PC-3 (cell line): ENCODE measurements at regions not wholly inside any gene's neighbourhood (a gene's known extent, or its start where the extent isn't known, plus 50 kb on each side); places are given as distances from the start of the nearest gene placed in this dataset.
A peak's percentile ranks its signal among the peaks of the same experiment; 100 is the strongest.
"Not testable (repeated sequence)": the region's sequence is repeated elsewhere in the genome, so short reads cannot be mapped to it uniquely, and the experiment has no call there.

ENCODE experiments used
- ATAC-seq: fragments of 200-7000 bp; cut with Tn5 transposase; 2 replicates; pipeline ENCODE4 v1.9.1; 2020; ENCODE audit warnings: mild to moderate bottlenecking, moderate library complexity
- BruUV-seq: library from RNA; stranded (reverse); fragments of 400-500 nt; replicated peaks from 2 replicates; lab custom pipeline; 2021; lab: Mats Ljungman, UMichigan
- CTCF ChIA-PET: fragments of 300-600 bp; sonication (Branson Sonifier 250); formaldehyde crosslinking; loops from one replicate; lab custom pipeline; 2022; ENCODE audit warnings: antibody characterized with exemption; lab: Charles Lee
- POLR2A ChIA-PET: fragments of 300-600 bp; sonication (Branson Sonifier 250); formaldehyde crosslinking; loops from one replicate; lab custom pipeline; 2022; ENCODE audit warnings: antibody characterized with exemption; ENCODE audit not compliant: unreplicated experiment; lab: Charles Lee
- DNase-seq: peaks from one replicate; pipeline ENCODE4 v3.0.0-alpha.2; 2015
- H2AFZ ChIP-seq: fragments of 300-600 bp; sonication (generic); 2 replicates; pipeline ENCODE4 v1.6.0; 2016; ENCODE audit warnings: antibody characterized with exemption, low read length
- H3F3A ChIP-seq: fragments of 300-600 bp; sonication (generic); one replicate; pipeline ENCODE4 v1.6.0; 2017; ENCODE audit warnings: antibody characterized with exemption, low read length, control low read depth, mild to moderate bottlenecking; ENCODE audit not compliant: unreplicated experiment
- H3K27ac ChIP-seq: fragments of 300-600 bp; sonication (generic); 2 replicates; pipeline ENCODE4 v1.5.1; 2016; ENCODE audit warnings: mild to moderate bottlenecking, low read length
- H3K27me3 ChIP-seq: fragments of 300-600 bp; sonication (generic); 2 replicates; pipeline ENCODE4 v1.6.1; 2016; ENCODE audit warnings: low read length, mixed read lengths
- H3K36me3 ChIP-seq: fragments of 300-600 bp; sonication (generic); 2 replicates; pipeline ENCODE4 v1.6.1; 2016; ENCODE audit warnings: low read depth, mixed run types, low read length, mixed read lengths
- H3K4me1 ChIP-seq: fragments of 300-600 bp; sonication (generic); 2 replicates; pipeline ENCODE4 v1.5.1; 2016; ENCODE audit warnings: low read length; ENCODE audit not compliant: insufficient read depth
- H3K4me2 ChIP-seq: fragments of 300-600 bp; sonication (generic); 2 replicates; pipeline ENCODE4 v1.6.0; 2016; ENCODE audit warnings: low read length
- H3K4me3 ChIP-seq: fragments of 300-600 bp; sonication (generic); 2 replicates; pipeline ENCODE4 v1.5.1; 2016; ENCODE audit warnings: mild to moderate bottlenecking, low read length, mixed read lengths
- H3K79me2 ChIP-seq: fragments of 300-600 bp; sonication (generic); 2 replicates; pipeline ENCODE4 v1.6.1; 2017; ENCODE audit warnings: low read length, mixed read lengths
- H3K9ac ChIP-seq: fragments of 300-600 bp; sonication (generic); 2 replicates; pipeline ENCODE4 v1.6.0; 2016; ENCODE audit warnings: mild to moderate bottlenecking, low read length
- H3K9me2 ChIP-seq: fragments of 300-600 bp; sonication (generic); replicated peaks from 2 replicates; pipeline ENCODE4 v1.6.1; 2016; ENCODE audit warnings: mixed run types, low read length, mixed read lengths
- H3K9me3 ChIP-seq: fragments of 300-600 bp; sonication (generic); 2 replicates; pipeline ENCODE4 v1.6.1; 2016; ENCODE audit warnings: low read length, mixed read lengths
- H4K20me1 ChIP-seq: fragments of 300-600 bp; sonication (generic); 2 replicates; pipeline ENCODE4 v1.6.1; 2016; ENCODE audit warnings: low read length, mixed read lengths
- CTCF ChIP-seq: fragments of 300-600 bp; sonication (generic); conservative IDR thresholded peaks from 2 replicates; pipeline ENCODE4 v1.5.1; 2017; ENCODE audit warnings: antibody characterized with exemption, low read depth, mild to moderate bottlenecking, low read length
- EZH2 ChIP-seq: fragments of 300-600 bp; sonication (generic); IDR thresholded peaks from one replicate; pipeline ENCODE4 v1.6.1; 2017; ENCODE audit warnings: antibody characterized with exemption, mild to moderate bottlenecking, low read length; ENCODE audit not compliant: unreplicated experiment
- EZH2phosphoT487 ChIP-seq: fragments of 300-600 bp; sonication (generic); IDR thresholded peaks from 2 replicates; pipeline ENCODE4 v1.6.1; 2018; ENCODE audit warnings: mild to moderate bottlenecking, antibody characterized with exemption, low read length, borderline replicate concordance
- intact Hi-C: fragments of 100-400 bp; cut with micrococcal nuclease; formaldehyde crosslinking; loops from 2 replicates; pipeline ENCODE4 v1.9.0; 2023

- POLR2A ChIA-PET, result no interaction called here
- H3K9me3 ChIP-seq, result no peaks in the 10 kb centered on the region
Observed at GRCh38 chr3:197456261-197457091, 99.3 kb downstream of the BDH1 start.

GRCh38 chr3:197454841-197455240 is 100.9 kb downstream of the BDH1 start:
- H4K20me1 ChIP-seq, H3K4me3 ChIP-seq, H3F3A ChIP-seq, H3K36me3 ChIP-seq, H3K4me1 ChIP-seq, ATAC-seq, H3K27ac ChIP-seq, H3K4me2 ChIP-seq, H3K9ac ChIP-seq, H3K27me3 ChIP-seq, H3K79me2 ChIP-seq, POLR2A ChIA-PET, DNase-seq, H2AFZ ChIP-seq, H3K9me2 ChIP-seq, H3K9me3 ChIP-seq, BruUV-seq: not testable (repeated sequence)
- intact Hi-C loops, result loop anchor here (1.0 to 2.0 kb wide), 4 partner anchors 56 to 231 kb away; no protein-coding TSS in a partner anchor
- CTCF ChIA-PET, result interaction anchor here (1.6 kb wide), 1 partner anchor 88 kb away, joined by 9 read pairs; no protein-coding TSS in a partner anchor

More at GRCh38 chr3:197456261-197457091, 99.3 kb downstream of the BDH1 start:
- Histone ChIP-seq H3K4me1 (no peaks in the 10 kb centered on the region), H4K20me1 (no peaks in the 10 kb centered on the region), H3K4me3 (no peak overlapping the region), H3K79me2 (no peaks in the 10 kb centered on the region), H2AFZ (no peak overlapping the region), H3F3A (no peaks in the 10 kb centered on the region), H3K27ac (no peak overlapping the region), H3K27me3 (no peaks in the 10 kb centered on the region), H3K9ac (no peak overlapping the region), H3K36me3 (no peaks in the 10 kb centered on the region), H3K4me2 (no peak overlapping the region), H3K9me2 (no peaks in the 10 kb centered on the region)
- TF ChIP-seq CTCF (no peak), EZH2phosphoT487 (no peak), EZH2 (no peak)
- DNase-seq (no peak), ATAC-seq (no peak)
- CTCF ChIA-PET, result interaction anchor here (0.7 kb wide), 1 partner anchor 32 kb away, joined by 4 read pairs; no protein-coding TSS in a partner anchor
- no TSS peak for BruUV-seq
- intact Hi-C loops, result no loop called here

- no peaks in the 10 kb centered on the region for H4K20me1 ChIP-seq
- H3K4me1 ChIP-seq, result no peaks in the 10 kb centered on the region
- CTCF ChIA-PET, result interaction anchor here (0.6 to 1.6 kb wide), 9 partner anchors 28 to 197 kb away, joined by 3 to 9 read pairs (median 4); partner anchors contain the start of gene DLG1
- POLR2A ChIA-PET, result no interaction called here
- no peak overlapping the region for H3K4me3 ChIP-seq
- H3K9ac ChIP-seq, result no peak overlapping the region
- no peak overlapping the region for H3K4me2 ChIP-seq
- H3K27ac ChIP-seq, result no peak overlapping the region
- peak; percentile 48 for DNase-seq
- TF ChIP-seq EZH2phosphoT487 (no peak), CTCF (peak; percentile 60), EZH2 (no peak)
- no TSS peak for BruUV-seq
- intact Hi-C loops, result loop anchor here (1.0 to 2.0 kb wide), 4 partner anchors 57 to 230 kb away; no protein-coding TSS in a partner anchor
- no peaks in the 10 kb centered on the region for H3F3A ChIP-seq
- H3K27me3 ChIP-seq, result no peaks in the 10 kb centered on the region
- H3K9me3 ChIP-seq, result no peaks in the 10 kb centered on the region
- H3K9me2 ChIP-seq, result no peaks in the 10 kb centered on the region
- H2AFZ ChIP-seq, result no peak overlapping the region
- no peaks in the 10 kb centered on the region for H3K36me3 ChIP-seq
- no peaks in the 10 kb centered on the region for H3K79me2 ChIP-seq
- peak; percentile 92 for ATAC-seq
Observed at GRCh38 chr3:197454014-197454413, 101.8 kb downstream of the BDH1 start.
